KOPT-K1 (cell line): ENCODE measurements at regions not wholly inside any gene's neighbourhood (a gene's known extent, or its start where the extent isn't known, plus 50 kb on each side); places are given as distances from the start of the nearest gene placed in this dataset.
"Not testable (repeated sequence)": the region's sequence is repeated elsewhere in the genome, so short reads cannot be mapped to it uniquely, and the experiment has no call there.

Experiments used
- H3K27ac ChIP-seq: fragments of 200-600 bp; sonication (generic); 2 replicates; pipeline ENCODE4 v1.5.1; 2016; ENCODE audit warnings: antibody characterized with exemption, mild to moderate bottlenecking, low read depth, low read length; ENCODE audit not compliant: poor library complexity, severe bottlenecking
- H3K36me3 ChIP-seq: fragments of 200-600 bp; sonication (generic); 2 replicates; pipeline ENCODE4 v1.5.1; 2017; ENCODE audit warnings: antibody characterized with exemption, mild to moderate bottlenecking, low read length, moderate library complexity; ENCODE audit not compliant: insufficient read depth
- H3K9me3 ChIP-seq: fragments of 200-600 bp; sonication (generic); 2 replicates; pipeline ENCODE4 v1.5.1; 2017; ENCODE audit warnings: antibody characterized with exemption, low read length, mild to moderate bottlenecking; ENCODE audit not compliant: insufficient read depth, poor library complexity, severe bottlenecking

DNA sequence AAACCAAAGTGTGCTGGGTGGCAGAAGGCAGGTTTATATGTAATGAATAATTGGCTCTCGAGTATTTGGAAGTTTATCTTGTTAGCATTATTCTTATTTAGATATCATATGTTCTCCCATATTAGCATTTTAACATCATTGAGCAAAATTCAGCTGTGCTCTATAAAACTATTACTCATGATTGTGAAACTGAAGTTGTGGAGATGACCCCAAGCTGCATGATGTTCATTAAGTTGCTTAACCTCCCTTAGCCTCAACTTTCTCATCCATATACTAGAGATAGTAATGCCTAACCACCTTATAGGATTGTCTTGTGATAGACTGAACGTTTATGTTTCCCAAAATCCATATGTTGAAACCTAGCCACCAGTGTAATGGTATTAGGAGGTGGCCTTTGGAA is 346.3 kb downstream of the SATB2 start:
- no peak overlapping the region for H3K27ac ChIP-seq
- no peaks in the 10 kb centered on the region for H3K9me3 ChIP-seq
- no peaks in the 10 kb centered on the region for H3K36me3 ChIP-seq

DNA sequence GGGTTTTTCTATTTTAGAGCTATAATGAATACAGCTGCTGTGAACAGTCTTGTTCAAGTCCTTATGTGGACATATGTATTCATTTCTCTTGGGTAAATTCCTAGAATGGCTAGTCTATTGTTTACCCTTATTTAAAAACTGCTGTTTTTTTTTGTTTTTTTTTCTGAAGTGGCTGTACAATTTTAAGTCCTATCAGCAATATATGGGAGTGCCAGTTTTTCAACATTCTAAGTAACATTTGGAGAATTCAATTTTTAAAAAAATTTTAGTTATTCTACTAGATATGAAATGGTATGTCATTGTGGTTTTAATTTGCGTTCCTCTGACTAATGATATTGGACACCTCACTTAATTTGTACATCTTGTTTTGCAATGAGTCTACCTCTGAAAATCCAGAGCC is 349.7 kb downstream of the SATB2 start:
- Histone ChIP-seq H3K27ac (no peak overlapping the region), H3K36me3 (no peaks in the 10 kb centered on the region), H3K9me3 (no peaks in the 10 kb centered on the region)

DNA sequence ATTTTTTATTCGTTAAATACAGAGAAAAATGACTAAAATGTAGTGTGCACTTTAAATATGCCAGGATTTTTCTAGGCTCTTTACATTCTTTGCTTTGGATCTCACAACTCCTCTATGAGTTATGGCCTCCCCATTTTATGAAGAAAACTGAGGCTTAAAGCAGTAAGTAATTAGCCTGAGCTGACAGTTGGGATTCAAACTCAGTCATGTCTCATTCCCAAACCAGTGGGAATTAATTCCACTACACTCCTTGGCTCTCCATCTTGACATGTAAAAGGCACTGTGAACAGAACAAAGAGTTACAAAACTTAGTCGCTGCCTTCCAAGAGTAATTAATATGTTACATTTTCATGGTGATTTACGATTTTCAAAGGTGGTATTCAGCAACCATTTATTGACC is 351.9 kb downstream of the SATB2 start:
- no peak overlapping the region for H3K27ac ChIP-seq
- H3K36me3 ChIP-seq: no peaks in the 10 kb centered on the region
- H3K9me3 ChIP-seq: no peaks in the 10 kb centered on the region

DNA sequence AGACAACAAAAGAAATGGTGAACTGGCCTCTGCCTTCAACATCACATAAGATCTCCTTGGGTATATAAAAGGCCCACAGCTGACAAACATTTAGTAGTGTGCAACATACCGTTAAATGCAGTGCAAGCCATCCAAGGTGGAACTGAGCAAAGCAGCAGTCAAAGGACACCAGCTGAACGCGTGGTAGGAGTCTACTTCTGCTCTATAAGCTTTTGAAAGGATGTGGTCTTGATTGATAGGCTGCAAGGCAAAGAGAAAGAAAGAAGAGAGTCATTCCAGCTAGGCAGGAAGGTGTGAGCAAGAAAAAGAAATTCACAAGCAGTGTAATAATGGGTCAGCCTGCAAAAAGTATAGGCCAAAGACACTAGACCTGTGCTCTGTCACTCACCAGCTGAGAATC is 356.3 kb downstream of the SATB2 start:
- Histone ChIP-seq H3K27ac (no peak overlapping the region), H3K36me3 (no peaks in the 10 kb centered on the region)

DNA sequence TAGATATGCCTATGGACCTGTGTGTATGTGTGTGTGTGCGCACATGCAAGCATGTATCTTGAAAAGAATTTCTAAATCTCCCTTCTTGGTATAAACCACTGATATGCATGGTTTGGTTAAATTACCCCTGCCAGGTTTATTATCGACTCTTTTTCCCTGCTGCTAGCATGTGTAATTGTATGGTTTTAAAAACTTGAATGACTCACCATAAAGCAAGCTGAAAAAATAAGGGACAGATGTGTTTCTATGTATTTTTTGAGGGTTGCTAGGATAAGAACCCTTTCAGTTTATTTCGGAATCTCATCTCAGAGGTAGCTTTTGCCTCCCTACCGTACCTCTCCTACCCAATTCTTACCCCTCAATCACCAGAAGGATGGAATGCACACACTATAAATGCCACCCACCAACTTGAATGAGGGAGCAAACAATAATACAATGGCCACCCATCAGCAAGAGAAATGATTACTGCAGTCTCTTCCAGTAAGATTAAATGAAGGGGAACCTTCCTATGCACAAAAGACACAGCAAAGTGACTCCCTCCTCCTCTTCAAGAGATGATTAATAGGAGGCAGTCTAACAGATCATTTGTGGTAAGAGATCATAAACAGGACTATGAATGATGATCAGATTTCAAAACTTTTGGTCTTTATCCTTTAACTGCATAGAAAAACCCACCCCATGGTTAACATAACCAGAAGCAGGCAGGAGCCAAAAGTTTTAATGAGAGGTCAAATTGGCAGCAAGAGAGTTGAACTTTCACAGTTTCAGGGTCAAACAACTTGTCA is 357.2 kb downstream of the SATB2 start:
- no peaks in the 10 kb centered on the region for H3K36me3 ChIP-seq

More for the DNA sequence above, 356.3 kb downstream of the SATB2 start:
- no peaks in the 10 kb centered on the region for H3K9me3 ChIP-seq

DNA sequence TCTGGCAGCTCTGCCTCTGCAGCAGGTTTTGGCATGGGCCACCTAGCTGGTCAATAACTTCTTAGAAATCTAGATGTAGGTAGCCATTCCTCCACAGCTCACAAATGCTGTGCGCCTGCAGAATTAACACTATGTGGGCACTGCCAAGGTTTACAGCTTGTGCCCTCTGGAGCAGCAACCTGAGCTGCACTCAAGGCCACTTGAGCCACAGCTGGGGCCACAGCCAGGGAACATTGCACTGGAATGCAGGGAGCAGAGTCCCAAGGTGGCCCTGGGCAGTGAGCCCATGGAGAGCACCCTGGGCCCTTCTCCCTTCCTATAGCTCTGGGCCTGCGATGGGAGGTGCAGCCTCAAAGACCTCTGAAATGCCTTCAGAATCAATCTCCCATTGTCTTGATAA is 365.3 kb downstream of the SATB2 start:
- Histone ChIP-seq H3K27ac (no peak overlapping the region), H3K9me3 (no peaks in the 10 kb centered on the region), H3K36me3 (no peaks in the 10 kb centered on the region)

More for the DNA sequence above, 357.2 kb downstream of the SATB2 start:
- Histone ChIP-seq H3K9me3 (no peaks in the 10 kb centered on the region), H3K27ac (no peak overlapping the region)

DNA sequence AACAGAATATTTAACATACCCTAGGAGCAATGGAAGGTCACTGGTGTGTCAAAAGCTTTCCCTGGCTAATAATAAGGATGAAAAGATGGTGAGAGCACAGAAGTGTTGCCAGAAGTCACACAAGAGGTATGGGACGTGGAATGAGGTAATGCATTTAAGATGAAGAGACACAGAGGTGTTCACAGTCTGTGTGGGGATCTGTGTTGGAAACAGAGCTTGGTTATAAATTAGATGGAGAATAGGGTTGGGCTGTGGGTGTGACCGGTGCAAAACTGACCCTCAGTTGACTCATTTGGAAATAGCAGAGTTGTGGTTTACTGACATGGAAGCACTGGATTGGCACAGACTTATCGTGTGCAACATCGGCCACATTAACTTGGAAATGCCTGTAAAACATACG is 372.5 kb downstream of the SATB2 start:
- Histone ChIP-seq H3K9me3 (no peaks in the 10 kb centered on the region), H3K27ac (no peak overlapping the region), H3K36me3 (no peaks in the 10 kb centered on the region)

DNA sequence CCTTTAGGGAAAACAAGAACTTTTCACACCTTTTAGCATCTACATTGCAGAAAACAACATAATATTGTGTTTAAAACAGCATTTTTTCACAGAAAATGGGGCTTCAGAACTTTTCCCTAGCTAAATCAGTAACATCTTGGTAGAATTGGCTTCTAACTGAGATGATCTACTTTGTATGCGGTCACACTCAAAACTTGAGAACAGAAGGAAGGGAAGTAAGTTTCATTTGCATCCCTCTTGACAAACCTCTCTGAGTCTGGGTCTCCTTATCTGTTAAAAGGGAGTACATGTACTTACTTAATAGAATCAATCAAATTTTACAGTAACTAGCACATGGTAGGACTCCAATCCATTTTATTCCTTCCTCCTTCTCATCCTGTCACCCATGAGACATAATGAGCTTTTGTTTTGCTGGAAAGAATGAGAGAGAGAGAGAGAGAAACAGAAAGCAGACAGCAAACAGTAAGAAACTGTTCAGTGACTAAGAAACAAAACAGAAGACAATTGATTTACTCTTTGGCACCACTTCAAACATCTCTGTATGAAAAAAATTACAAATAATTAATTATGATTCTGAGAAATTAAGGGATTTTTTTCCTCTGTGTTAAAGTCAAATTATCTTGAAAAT is 387.3 kb downstream of the SATB2 start:
- Histone ChIP-seq H3K36me3 (no peaks in the 10 kb centered on the region), H3K9me3 (no peaks in the 10 kb centered on the region), H3K27ac (no peak overlapping the region)

DNA sequence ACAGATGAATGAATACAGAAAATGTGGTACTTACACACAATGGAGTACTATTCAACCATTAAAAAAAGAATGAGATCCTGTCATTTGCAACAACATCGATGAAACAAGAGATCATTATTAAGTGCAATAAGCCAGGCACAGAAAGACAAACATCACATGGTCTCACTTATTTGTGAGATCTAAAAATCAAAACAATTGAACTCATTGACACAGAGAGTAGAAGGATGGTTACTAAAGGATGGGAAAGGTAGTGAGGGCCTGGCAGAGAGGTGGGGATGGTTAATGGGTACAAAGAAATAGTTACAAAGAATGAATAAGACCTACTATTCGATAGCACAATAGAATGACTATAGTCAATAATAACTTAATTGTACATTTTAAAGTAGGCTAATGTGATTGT is 393.5 kb downstream of the SATB2 start:
- Histone ChIP-seq H3K9me3 (no peaks in the 10 kb centered on the region), H3K36me3 (no peaks in the 10 kb centered on the region), H3K27ac (no peak overlapping the region)

DNA sequence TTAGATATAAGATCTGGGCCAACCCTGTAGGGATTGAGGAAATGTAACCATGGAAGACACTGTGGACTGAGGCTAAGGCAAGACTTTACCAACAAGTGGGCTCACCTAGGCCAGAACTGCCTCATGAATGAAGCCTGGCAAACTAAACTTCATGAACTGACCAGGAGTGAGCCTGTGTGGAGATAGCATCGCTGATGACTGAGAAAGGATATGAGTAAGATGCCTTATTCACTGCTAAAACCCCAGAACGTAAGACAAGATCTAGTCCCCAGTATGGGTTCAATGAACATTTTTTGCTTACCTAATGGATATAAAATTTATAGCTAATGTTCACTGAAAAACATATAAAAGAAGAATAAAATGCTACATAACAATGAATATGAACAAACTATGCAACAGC is 399.8 kb downstream of the SATB2 start:
- H3K27ac ChIP-seq: no peak overlapping the region

DNA sequence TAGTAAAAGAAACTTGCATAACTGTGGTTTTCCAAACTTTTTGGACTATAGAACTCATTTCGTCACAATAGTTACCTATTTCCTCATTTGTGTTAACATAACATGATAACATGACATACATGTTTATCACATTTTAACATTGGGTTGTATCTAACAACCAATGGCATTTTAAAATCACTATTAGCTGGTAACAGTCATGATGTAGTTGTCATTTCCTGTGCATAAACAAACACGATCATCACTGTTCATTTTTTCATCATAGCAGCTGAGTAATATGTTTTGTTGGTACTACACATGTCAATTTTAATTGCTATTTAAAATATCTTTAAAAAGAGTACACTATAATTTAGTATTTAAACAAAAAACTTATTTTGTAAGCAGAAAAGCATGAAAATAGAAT is 402.4 kb downstream of the SATB2 start:
- Histone ChIP-seq H3K9me3 (no peaks in the 10 kb centered on the region), H3K27ac (no peak overlapping the region), H3K36me3 (no peaks in the 10 kb centered on the region)

More for the DNA sequence above, 399.8 kb downstream of the SATB2 start:
- Histone ChIP-seq H3K9me3 (no peaks in the 10 kb centered on the region), H3K36me3 (no peaks in the 10 kb centered on the region)

DNA sequence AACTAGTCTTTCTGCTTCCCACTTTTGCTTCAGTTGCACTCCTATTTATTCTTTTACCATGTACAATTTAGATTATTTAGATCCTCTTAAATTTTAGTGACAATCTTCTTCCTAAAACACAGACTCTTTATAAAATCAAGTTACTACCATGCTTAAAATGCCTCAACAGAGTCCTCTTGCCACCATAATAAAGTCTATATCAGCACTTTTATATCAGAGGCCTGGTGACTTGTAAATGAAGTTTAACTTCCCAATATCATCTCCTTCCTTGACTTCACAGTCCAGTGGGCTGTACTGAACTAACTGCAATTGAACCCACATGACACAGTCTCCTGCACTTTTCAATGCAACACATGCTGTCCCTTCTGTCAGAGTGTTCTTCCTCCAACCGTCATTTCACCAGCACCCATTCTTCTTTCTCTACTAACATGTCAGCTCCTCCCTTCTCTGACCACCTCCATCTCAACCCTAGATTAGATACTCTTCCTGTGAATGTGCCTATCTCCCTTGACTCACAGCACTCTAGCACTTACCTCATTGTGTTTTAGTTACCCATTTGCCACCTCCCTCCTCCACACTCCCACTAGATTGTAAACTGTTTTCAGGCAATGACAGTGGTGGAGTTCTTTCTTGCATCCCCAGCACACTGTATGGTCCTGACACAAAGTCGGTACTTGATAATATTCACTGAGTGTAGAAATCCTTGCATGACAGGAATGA is 414.9 kb downstream of the SATB2 start:
- Histone ChIP-seq H3K9me3 (no peaks in the 10 kb centered on the region), H3K27ac (no peak overlapping the region), H3K36me3 (no peaks in the 10 kb centered on the region)

DNA sequence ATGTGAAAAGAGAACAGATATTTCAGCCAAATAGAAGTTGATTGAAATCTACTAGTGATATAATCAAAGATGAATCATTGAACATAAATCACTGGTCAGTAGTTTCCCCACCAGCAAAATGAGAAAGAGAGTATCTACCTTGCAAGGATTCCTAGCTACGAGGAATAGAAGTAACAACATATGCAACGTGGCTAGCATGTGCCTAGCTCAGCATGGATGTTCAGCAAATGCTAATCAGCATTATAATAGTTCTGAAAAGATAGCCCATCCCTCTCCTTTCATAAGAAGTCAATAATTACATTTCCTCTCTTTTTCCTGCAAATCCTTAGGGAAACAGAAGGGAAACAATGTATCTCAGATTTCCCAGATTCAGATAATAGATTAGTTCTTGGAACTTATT is 417.2 kb downstream of the SATB2 start:
- H3K27ac ChIP-seq: no peak overlapping the region
- no peaks in the 10 kb centered on the region for H3K9me3 ChIP-seq
- H3K36me3 ChIP-seq: no peaks in the 10 kb centered on the region

DNA sequence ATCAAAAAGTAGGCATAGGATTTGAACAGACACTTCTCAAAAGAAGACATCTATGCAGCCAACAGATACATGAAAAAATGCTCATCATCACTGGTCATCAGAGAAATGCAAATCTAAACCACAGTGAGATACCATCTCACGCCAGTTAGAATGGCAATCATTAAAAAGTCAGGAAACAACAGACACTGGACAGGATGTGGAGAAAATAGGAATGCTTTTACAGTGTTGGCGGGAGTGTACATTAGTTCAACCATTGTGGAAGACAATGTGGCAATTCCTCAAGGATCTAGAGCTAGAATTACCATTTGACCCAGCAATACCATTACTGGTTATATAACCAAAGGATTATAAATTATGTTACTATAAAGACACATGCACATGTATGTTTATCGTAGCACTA is 424.0 kb downstream of the SATB2 start:
- not testable (repeated sequence) for H3K36me3 ChIP-seq, H3K9me3 ChIP-seq, H3K27ac ChIP-seq

DNA sequence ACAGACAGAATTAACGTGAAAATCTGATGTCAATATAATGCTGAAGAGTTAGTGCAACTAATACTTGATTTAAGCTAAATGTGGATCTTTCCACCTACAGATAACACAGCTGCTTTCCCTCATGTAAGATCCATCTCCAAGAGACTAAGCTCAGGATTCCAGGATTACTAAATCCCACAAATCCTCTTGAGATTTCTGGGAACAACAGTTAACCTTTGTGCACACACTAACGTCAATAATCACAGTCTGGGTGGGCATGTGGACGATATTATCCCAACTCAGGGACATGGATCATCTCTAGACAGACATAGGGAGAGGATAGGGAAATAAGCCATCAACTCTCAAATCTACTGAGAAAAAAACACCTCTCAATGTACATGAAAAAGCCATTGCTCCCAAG is 432.6 kb downstream of the SATB2 start:
- no peak overlapping the region for H3K27ac ChIP-seq
- H3K9me3 ChIP-seq: no peaks in the 10 kb centered on the region

More for the DNA sequence above, 432.6 kb downstream of the SATB2 start:
- no peaks in the 10 kb centered on the region for H3K36me3 ChIP-seq
